Adipocyte (in vitro differentiated cells): ENCODE measurements at regions not wholly inside any gene's neighbourhood (a gene's known extent, or its start where the extent isn't known, plus 50 kb on each side); places are given as distances from the start of the nearest gene placed in this dataset.
"Not testable (repeated sequence)": the region's sequence is repeated elsewhere in the genome, so short reads cannot be mapped to it uniquely, and the experiment has no call there.

Experiments used
- DNase-seq: peaks from one replicate; pipeline ENCODE4 v3.0.0-alpha.2; 2015; ENCODE audit warnings: low read depth
- H3K27me3 ChIP-seq: replicated peaks from 2 replicates; pipeline ENCODE4 v1.7.0; 2013; ENCODE audit warnings: mild to moderate bottlenecking, low read length, moderate library complexity; ENCODE audit not compliant: control insufficient read depth, insufficient read depth
- H3K36me3 ChIP-seq: 2 replicates; pipeline ENCODE4 v1.7.0; 2013; ENCODE audit warnings: low read length, mild to moderate bottlenecking, moderate library complexity; ENCODE audit not compliant: control insufficient read depth, insufficient read depth, severe bottlenecking
- H3K4me1 ChIP-seq: 2 replicates; pipeline ENCODE4 v1.7.0; 2013; ENCODE audit warnings: mild to moderate bottlenecking, low read length, moderate library complexity; ENCODE audit not compliant: control insufficient read depth, insufficient read depth
- H3K4me3 ChIP-seq: 2 replicates; pipeline ENCODE4 v1.7.0; 2013; ENCODE audit warnings: mild to moderate bottlenecking, low read length, moderate library complexity
- H3K9ac ChIP-seq: 2 replicates; pipeline ENCODE4 v1.7.0; 2013; ENCODE audit warnings: mild to moderate bottlenecking, low read length, moderate library complexity
- H3K9me3 ChIP-seq: 2 replicates; pipeline ENCODE4 v1.7.0; 2013; ENCODE audit warnings: mild to moderate bottlenecking, low read length, moderate library complexity; ENCODE audit not compliant: control insufficient read depth

DNA sequence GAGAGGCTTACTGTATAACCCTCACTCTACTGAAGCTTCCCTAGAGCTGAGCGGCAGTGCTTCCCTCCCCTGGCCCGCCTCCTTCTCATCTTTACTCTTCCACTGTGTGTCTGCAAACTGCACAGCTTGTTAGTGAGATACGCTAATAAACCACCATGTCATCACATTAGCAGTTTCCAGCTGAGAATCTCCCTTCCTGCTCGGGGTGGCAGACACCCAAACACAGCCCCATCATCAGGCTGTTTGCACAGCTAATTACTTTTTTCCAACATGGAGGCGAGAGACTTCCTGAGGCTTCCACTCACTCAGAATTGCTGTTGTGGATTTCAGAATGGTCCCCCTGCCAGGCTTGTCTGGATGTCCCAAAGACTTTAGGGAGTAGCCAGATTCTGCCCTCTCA is 444.9 kb upstream of the SULF2 start:
- Histone ChIP-seq H3K4me1 (no peaks in the 10 kb centered on the region), H3K4me3 (no peak overlapping the region), H3K9me3 (peaks cover 69% of the 10 kb centered on the region), H3K9ac (no peak overlapping the region), H3K36me3 (no peaks in the 10 kb centered on the region), H3K27me3 (peaks cover 29% of the 10 kb centered on the region)
- no peak for DNase-seq

DNA sequence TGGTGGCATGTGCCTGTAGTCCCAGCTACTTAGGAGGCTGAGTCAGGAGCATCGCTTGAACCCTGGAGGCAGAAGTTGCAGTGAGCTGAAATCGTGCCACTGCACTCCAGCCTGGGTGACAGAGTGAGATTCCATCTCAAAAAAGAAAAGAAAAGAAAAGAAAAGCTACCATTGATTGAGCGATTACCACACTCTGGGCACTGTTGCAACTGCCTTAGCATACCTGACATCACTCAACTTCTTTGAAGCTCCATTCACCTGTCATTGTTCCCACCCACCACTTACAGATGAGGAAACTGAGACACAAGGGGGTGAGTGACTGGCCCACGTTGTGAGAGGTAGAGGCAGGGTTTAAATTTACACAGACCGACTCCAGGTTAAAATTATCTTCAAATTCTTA is 442.1 kb upstream of the SULF2 start:
- Histone ChIP-seq H3K4me3 (no peak overlapping the region), H3K36me3 (no peaks in the 10 kb centered on the region)
- DNase-seq, result no peak

DNA sequence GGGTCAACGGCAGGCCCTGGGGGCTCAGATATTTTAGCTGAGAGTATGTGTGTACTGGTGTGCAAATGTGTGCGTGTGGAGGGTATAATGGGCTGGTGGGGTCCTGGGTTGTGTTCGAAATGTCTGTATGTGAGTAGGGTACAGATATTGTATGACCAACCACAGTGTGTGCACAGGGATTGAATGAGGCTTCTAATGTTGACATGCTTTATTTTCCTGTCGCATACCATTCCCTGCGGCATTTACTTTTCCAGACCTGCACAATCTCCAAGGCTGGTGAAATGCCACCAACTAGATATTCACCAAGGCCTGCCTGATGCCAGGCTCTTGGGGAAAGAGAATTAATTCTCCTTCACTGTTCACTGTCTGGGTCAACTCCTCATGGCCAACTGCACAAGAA is 441.4 kb upstream of the SULF2 start:
- DNase-seq, result no peak

More for the DNA sequence above, 442.1 kb upstream of the SULF2 start:
- no peaks in the 10 kb centered on the region for H3K4me1 ChIP-seq
- no peak overlapping the region for H3K9ac ChIP-seq
- H3K27me3 ChIP-seq, result peaks cover 35% of the 10 kb centered on the region
- peaks cover 44% of the 10 kb centered on the region for H3K9me3 ChIP-seq

DNA sequence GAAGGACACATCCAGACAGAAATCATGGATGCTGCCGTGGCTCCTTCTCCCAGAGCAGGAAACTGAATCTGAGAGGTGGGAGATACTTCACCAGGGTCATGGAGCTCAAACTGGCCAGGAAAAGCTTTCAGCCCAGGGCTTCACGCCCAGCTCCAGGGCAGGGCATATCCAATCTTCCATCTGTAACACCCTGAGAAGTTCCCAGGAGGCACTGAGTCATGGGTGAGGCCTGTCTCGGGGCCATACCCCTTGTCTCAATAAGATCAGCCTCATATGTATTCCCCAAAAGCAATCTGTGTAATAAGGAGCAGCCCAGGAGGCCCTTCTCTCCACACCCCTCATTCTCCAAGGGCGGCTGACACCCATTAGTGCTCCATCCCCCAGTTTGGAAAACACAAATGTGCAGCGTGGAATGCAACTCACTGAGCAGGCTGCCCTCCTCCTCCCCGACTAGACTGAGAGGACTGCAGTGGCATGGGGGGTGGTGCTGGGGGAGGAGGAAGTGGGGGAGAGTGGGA is 439.3 kb upstream of the SULF2 start:
- Histone ChIP-seq H3K4me1 (no peaks in the 10 kb centered on the region), H3K36me3 (no peaks in the 10 kb centered on the region), H3K9ac (no peak overlapping the region), H3K9me3 (peaks cover 16% of the 10 kb centered on the region), H3K27me3 (peaks cover 49% of the 10 kb centered on the region), H3K4me3 (no peak overlapping the region)
- peak; percentile 9 for DNase-seq

More for the DNA sequence above, 441.4 kb upstream of the SULF2 start:
- peaks cover 34% of the 10 kb centered on the region for H3K27me3 ChIP-seq
- H3K4me1 ChIP-seq, result no peaks in the 10 kb centered on the region
- H3K9me3 ChIP-seq, result peaks cover 36% of the 10 kb centered on the region
- H3K4me3 ChIP-seq, result no peak overlapping the region
- H3K36me3 ChIP-seq, result no peaks in the 10 kb centered on the region
- H3K9ac ChIP-seq, result no peak overlapping the region

DNA sequence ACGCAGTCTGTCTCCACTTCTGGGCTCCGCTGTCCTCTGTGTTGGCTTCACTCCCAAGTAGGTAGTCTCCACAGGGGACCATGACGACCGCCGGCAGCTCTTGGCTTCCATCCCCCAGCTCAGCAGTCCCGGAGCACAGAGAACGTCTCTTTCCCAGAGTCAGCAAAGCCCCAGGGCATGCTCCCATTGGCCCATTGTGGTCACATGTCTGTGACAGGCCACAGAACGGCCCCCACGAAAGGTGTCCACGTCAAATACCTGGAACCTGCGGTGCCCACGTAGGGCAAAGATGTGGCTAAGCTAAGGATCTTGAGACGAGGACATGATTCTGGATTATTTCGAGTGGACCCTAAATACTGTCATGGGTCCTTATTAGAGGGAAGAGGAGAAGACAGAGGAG is 438.4 kb upstream of the SULF2 start:
- peaks cover 7% of the 10 kb centered on the region for H3K9me3 ChIP-seq
- H3K4me3 ChIP-seq, result no peak overlapping the region
- H3K9ac ChIP-seq, result no peak overlapping the region
- no peaks in the 10 kb centered on the region for H3K36me3 ChIP-seq
- H3K4me1 ChIP-seq, result no peaks in the 10 kb centered on the region
- H3K27me3 ChIP-seq, result peaks cover 57% of the 10 kb centered on the region
- DNase-seq, result no peak

DNA sequence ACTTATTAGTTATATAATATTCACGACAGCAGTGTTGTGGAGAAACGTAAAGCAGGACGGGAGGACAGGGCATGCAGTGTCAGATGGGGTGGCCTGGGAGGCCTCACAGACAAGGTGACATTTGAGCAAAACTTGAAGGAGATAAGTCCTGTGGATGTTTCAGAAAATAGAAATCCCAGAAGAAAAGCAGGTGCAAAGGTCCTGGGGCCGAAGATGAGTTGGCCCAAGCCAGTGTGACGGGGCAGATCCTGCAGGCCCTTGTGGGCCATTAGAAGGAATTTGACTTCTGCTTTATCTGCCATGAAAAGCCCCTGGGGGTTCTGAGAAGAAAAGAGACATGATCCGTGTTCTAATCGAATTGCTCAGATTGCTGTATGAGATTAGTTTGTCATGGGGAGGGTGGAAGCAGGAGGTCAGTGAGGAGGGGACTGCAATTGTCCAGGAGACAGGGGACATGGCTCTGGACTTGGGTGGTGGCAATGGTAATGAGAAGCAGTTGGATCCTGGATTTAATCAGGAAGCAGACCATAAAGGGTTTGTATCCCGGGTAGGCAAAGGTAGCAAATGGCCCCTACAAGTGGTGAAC is 437.4 kb upstream of the SULF2 start:
- Histone ChIP-seq H3K27me3 (peaks cover 58% of the 10 kb centered on the region), H3K9ac (no peak overlapping the region), H3K4me1 (no peaks in the 10 kb centered on the region), H3K36me3 (no peaks in the 10 kb centered on the region), H3K9me3 (no peaks in the 10 kb centered on the region), H3K4me3 (no peak overlapping the region)
- DNase-seq, result no peak

DNA sequence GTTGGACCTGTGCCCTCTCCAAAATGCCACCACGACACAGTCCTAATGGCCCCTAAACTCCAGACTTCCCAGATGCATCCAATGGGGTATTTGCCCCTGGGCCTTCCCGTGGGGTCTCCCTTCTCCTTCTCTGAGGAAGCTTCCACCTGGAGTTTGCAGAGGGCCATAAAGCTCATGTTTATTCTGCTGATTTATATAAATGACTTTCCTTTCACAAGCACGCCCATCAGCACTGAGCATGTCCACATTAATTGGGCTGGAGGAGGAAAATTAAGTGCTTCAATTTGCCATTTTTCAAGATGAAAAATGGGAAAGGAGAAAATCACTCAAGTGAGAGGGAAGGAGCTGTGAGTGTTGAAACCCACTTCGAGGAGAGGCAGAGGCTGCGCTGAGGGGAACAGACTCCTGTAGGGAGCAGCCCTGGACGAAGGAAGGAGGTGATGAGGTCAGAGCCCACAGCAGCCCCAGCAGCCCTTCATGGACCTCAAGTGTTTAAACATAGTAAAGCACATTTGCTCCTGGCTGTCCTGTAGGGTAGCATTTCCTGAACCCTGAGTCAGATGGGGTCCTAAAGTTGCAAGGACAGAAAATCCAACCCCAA is 434.9 kb upstream of the SULF2 start:
- no peaks in the 10 kb centered on the region for H3K4me1 ChIP-seq
- no peak overlapping the region for H3K9ac ChIP-seq
- no peak overlapping the region for H3K4me3 ChIP-seq
- DNase-seq, result no peak
- H3K36me3 ChIP-seq, result no peaks in the 10 kb centered on the region
- H3K27me3 ChIP-seq, result peaks cover 62% of the 10 kb centered on the region
- H3K9me3 ChIP-seq, result no peaks in the 10 kb centered on the region

DNA sequence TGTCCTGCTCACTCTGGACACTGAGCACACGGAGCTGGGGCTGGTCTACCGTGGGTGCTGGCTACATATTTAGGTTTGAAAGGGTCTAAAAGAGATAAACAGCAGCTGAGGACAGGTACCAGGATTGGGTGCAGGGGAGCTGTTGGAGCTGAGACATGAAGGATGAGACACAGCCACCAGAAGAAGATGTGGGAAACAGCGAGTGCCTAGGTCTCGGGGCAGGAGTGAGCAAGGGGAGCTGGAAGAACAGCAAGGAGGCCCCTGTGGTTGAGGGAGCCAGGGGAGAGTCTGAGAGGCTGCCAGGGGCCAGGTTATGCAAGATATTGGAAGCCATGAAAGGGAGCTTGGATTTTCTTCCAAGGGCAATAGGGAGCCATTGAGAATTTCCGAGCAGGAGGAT is 434.0 kb upstream of the SULF2 start:
- no peaks in the 10 kb centered on the region for H3K9me3 ChIP-seq
- no peak for DNase-seq

DNA sequence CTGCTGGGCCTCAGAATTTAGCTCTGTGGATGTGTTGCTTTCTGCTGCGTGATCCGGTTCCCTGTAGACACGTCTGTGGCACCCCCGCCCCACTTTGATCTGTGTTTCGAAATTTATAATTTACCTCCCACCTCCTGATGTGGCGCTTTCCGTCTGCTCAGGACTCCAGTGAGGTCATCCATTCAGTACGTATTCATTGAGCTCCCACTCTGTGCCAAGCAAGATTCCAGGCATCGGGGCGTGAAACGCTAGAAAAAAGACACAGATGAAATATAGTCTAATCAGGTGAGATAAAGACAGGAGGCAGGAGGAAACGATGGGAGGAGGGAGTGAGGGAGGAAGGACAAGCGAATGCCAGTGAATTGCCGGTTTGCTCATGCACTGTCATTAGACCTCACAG is 431.9 kb upstream of the SULF2 start:
- Histone ChIP-seq H3K9me3 (no peaks in the 10 kb centered on the region), H3K27me3 (peaks cover 50% of the 10 kb centered on the region), H3K9ac (no peak overlapping the region), H3K4me3 (no peak overlapping the region), H3K4me1 (no peaks in the 10 kb centered on the region), H3K36me3 (no peaks in the 10 kb centered on the region)
- no peak for DNase-seq

More for the DNA sequence above, 434.0 kb upstream of the SULF2 start:
- no peak overlapping the region for H3K9ac ChIP-seq
- no peaks in the 10 kb centered on the region for H3K36me3 ChIP-seq
- no peak overlapping the region for H3K4me3 ChIP-seq
- H3K27me3 ChIP-seq, result peaks cover 65% of the 10 kb centered on the region
- no peaks in the 10 kb centered on the region for H3K4me1 ChIP-seq

DNA sequence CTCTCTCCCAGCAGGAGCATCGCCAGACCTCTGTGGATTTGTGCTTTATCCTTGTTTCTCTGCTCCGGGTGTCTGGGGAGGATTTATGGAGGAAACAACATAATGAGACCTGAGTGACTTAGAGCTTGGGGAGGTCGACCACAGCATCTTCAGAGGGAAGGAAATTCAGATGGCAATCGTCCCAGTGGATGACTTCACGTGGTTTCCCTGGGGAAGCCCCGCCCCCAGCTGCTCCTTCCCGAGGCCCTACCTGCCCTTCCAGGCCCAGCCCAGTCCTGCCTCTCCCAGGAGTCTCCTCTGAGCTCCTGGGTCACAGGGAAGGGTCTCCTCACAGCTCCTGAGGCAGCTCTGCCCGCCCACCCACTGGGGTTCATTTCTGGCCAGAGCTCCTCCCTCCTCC is 430.3 kb upstream of the SULF2 start:
- Histone ChIP-seq H3K4me3 (no peak overlapping the region), H3K27me3 (peaks cover 56% of the 10 kb centered on the region), H3K36me3 (no peaks in the 10 kb centered on the region), H3K4me1 (no peaks in the 10 kb centered on the region), H3K9ac (no peak overlapping the region), H3K9me3 (no peaks in the 10 kb centered on the region)
- no peak for DNase-seq

DNA sequence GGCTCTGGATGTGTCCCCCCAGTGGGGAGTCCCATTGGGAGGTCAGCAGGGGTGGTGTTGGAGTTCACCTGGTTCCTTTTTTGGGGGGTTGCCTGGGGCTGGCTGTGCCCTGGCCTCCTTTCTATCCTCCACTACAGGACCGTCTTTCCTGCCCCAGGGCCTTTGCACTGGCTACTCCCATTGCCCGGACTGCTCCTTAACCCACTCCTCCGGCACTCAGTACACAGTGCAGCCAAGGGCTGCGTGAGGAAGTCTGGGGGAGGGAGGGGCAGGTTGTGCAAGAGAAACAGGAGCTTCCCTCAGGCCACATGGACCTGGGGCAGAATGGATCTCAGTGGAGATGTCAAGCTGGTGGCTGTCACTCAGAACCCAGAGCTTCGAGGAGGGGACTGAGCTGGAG is 429.3 kb upstream of the SULF2 start:
- no peak overlapping the region for H3K9ac ChIP-seq
- no peaks in the 10 kb centered on the region for H3K9me3 ChIP-seq
- H3K36me3 ChIP-seq, result no peaks in the 10 kb centered on the region
- no peak for DNase-seq
- H3K4me1 ChIP-seq, result no peaks in the 10 kb centered on the region
- no peak overlapping the region for H3K4me3 ChIP-seq
- H3K27me3 ChIP-seq, result peaks cover 53% of the 10 kb centered on the region

DNA sequence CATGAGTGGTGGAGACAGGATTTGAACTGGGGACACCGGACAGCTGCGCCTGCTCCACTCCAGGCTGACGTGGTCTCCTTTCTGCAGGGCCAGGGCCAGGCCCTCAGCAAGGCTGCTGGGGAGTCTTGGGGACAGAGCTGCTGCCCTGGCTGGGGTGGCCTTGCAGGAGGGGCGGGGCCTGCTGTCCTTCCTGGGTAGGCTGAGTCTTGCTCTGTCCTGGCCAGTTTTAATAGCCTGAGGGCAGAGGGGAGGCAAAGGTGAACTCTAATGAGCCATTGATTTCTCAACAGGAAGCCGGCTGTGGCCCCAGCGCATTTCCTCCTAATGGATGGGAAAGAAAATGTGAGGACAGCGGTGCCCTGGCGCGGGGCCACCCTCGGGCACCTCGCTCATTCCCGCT is 428.4 kb upstream of the SULF2 start:
- H3K27me3 ChIP-seq, result peaks cover 44% of the 10 kb centered on the region
- not testable (repeated sequence) for H3K4me1 ChIP-seq, DNase-seq, H3K4me3 ChIP-seq, H3K9ac ChIP-seq, H3K36me3 ChIP-seq, H3K9me3 ChIP-seq
